ENCODE measurements at regions not wholly inside any gene's neighbourhood (a gene's known extent, or its start where the extent isn't known, plus 50 kb on each side); places are given as distances from the start of the nearest gene placed in this dataset.

DNA sequence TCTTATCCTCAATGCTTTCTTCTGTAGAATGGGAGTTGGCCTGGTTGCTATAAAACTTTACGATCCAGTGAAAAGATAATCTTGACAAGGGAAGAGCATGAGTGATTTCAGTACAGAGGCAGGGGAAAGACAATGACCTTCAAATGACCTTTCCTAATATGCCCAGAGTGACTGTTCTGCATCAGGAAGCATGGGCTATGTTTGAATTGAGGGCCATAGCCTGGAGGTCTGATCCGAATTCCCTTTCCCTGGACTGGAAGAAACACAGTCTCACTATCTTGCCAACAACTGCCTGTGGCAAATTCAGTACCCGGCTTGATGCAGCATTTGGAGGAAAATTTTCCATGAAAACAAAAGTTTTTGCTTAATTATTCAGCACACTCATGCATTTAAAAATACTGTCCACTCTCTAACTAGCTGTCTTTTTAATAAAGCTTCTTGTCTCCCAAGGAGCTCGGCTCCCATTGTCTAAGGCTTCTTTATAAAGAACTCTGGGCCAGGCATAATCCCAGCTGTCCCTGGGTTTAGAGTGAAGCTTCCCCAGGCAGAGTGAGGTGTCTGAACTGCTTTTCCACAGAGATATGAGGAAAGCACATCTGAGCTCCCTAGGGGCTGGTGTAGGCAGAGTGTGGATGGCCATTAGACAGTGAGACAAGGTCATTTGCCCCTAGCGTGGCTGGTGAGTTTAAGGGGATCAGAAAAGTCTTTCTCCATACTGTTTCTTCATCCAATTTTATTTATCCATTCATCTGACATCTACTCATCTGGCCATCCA, 132.7 kb upstream of the CADM1 start:
- TF ChIP-seq POLR2AphosphoS5 (IDR thresholded peaks at IDR 0.05) (no peak), POLR2A (IDR thresholded peaks at IDR 0.05) (no peak)
- TF ChIP-seq, protein P1, sequence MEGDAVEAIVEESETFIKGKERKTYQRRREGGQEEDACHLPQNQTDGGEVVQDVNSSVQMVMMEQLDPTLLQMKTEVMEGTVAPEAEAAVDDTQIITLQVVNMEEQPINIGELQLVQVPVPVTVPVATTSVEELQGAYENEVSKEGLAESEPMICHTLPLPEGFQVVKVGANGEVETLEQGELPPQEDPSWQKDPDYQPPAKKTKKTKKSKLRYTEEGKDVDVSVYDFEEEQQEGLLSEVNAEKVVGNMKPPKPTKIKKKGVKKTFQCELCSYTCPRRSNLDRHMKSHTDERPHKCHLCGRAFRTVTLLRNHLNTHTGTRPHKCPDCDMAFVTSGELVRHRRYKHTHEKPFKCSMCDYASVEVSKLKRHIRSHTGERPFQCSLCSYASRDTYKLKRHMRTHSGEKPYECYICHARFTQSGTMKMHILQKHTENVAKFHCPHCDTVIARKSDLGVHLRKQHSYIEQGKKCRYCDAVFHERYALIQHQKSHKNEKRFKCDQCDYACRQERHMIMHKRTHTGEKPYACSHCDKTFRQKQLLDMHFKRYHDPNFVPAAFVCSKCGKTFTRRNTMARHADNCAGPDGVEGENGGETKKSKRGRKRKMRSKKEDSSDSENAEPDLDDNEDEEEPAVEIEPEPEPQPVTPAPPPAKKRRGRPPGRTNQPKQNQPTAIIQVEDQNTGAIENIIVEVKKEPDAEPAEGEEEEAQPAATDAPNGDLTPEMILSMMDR (IDR thresholded peaks at IDR 0.05) = no peak
